ENCODE measurements at regions not wholly inside any gene's neighbourhood (a gene's known extent, or its start where the extent isn't known, plus 50 kb on each side); places are given as distances from the start of the nearest gene placed in this dataset.

GRCh38 chr3:168288511-168289401 lies 193.0 kb upstream of the GOLIM4 start:
- TF ChIP-seq CTCF (conservative IDR thresholded peaks at IDR 0.05), result no peak

GRCh38 chr3:168285506-168285905 lies 189.8 kb upstream of the GOLIM4 start:
- no peak overlapping the region for H3K27ac ChIP-seq
- no peak for TF ChIP-seq CTCF (conservative IDR thresholded peaks at IDR 0.05)

More at GRCh38 chr3:168288511-168289401, 193.0 kb upstream of the GOLIM4 start:
- H3K27ac ChIP-seq, result no peak overlapping the region

- no peak for TF ChIP-seq CTCF (conservative IDR thresholded peaks at IDR 0.05)
- no peak overlapping the region for H3K27ac ChIP-seq
Observed at GRCh38 chr3:168284728-168285127, 189.0 kb upstream of the GOLIM4 start.

- TF ChIP-seq CTCF (conservative IDR thresholded peaks at IDR 0.05), result no peak
- no peak overlapping the region for H3K27ac ChIP-seq
Observed at GRCh38 chr3:168275662-168276061, 179.9 kb upstream of the GOLIM4 start.

GRCh38 chr3:168273917-168274316 lies 178.2 kb upstream of the GOLIM4 start:
- no peak for TF ChIP-seq CTCF (conservative IDR thresholded peaks at IDR 0.05)
- H3K27ac ChIP-seq, result no peak overlapping the region

GRCh38 chr3:168273036-168273435 lies 177.3 kb upstream of the GOLIM4 start:
- no peak for TF ChIP-seq CTCF (conservative IDR thresholded peaks at IDR 0.05)
- no peak overlapping the region for H3K27ac ChIP-seq

- no peak overlapping the region for H3K27ac ChIP-seq
- TF ChIP-seq CTCF (conservative IDR thresholded peaks at IDR 0.05), result no peak
Observed at GRCh38 chr3:168272343-168272985, 176.7 kb upstream of the GOLIM4 start.
